Epithelial cell of esophagus (primary cell): ENCODE measurements at regions not wholly inside any gene's neighbourhood (a gene's known extent, or its start where the extent isn't known, plus 50 kb on each side); places are given as distances from the start of the nearest gene placed in this dataset.

Experiments
- DNase-seq: peaks from one replicate; pipeline ENCODE4 v3.0.0; 2010; ENCODE audit warnings: low read depth
- H3K4me3 ChIP-seq: 2 replicates; pipeline ENCODE4 v1.5.1; 2011; ENCODE audit warnings: mild to moderate bottlenecking, low read length, control low read depth
- TF ChIP-seq, protein P1 (sequence below): IDR thresholded peaks from 2 replicates; pipeline ENCODE4 v1.5.1; 2011; ENCODE audit warnings: low read depth, mild to moderate bottlenecking, low read length, control low read depth, inconsistent platforms; ENCODE audit not compliant: insufficient read depth; ENCODE audit errors: missing control alignments

DNA sequence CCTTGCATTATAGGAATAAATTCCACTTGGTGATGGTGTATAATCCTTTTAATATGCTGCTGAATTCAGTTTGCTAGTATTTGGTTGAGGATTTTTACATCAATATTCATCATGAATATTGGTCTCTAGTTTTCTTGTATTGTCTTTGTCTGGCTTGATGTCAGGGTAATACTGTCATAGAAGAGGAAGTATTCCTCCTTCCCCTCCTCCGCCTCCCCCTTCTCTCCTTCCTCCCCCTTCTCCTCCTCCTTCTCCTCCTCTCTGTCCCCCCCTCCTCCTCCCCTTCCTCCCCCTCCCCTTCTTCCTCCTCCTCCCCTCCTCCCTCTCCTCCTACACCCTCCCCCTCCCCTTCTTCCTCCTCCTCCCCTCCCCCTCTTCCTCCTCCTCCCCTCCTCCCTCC lies 65.8 kb downstream of the RGS12 start:
- no peak for DNase-seq
- H3K4me3 ChIP-seq, result no peak overlapping the region
- TF ChIP-seq, protein P1, sequence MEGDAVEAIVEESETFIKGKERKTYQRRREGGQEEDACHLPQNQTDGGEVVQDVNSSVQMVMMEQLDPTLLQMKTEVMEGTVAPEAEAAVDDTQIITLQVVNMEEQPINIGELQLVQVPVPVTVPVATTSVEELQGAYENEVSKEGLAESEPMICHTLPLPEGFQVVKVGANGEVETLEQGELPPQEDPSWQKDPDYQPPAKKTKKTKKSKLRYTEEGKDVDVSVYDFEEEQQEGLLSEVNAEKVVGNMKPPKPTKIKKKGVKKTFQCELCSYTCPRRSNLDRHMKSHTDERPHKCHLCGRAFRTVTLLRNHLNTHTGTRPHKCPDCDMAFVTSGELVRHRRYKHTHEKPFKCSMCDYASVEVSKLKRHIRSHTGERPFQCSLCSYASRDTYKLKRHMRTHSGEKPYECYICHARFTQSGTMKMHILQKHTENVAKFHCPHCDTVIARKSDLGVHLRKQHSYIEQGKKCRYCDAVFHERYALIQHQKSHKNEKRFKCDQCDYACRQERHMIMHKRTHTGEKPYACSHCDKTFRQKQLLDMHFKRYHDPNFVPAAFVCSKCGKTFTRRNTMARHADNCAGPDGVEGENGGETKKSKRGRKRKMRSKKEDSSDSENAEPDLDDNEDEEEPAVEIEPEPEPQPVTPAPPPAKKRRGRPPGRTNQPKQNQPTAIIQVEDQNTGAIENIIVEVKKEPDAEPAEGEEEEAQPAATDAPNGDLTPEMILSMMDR, result no peak

DNA sequence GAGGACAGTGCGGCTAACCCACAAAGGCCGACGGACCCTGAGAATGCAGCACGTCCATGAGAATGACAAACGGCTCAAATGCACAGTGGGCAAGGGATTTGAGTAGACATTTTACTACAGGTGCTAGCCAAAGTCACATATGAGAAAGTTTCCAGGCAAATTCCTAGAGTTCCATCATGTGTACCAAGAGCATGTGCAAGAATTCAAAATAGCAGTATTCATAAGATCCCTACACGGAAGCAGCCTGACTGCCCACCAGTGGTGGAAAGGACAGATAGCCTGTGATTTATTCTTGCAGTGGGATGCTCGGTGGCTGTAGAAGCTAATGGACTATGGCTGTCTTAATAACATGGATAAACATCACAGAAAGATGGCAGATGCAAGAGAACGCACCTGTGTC lies 68.0 kb downstream of the RGS12 start:
- no peak overlapping the region for H3K4me3 ChIP-seq
- TF ChIP-seq, protein P1, result no peak
- no peak for DNase-seq

DNA sequence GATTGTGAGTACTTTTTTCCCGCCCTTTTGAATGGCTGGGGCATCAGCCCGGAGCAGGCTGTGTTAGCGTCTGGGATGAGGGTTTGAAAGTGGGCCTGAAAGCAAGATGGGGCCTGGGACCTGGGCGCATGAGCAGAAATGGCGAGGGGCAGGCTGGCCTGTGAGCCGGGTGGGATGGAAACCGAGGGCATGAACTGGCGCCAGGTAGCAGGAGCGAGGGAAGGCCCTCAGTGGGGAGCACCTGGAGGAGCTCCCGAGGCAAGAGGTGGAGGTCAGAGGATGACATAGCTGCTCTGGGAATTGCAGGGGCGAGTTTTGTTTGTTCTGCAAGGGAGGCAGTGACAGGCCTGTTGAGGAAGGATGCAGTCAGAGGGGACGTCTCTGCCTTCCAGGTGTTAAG lies 68.6 kb downstream of the RGS12 start:
- no peak overlapping the region for H3K4me3 ChIP-seq
- no peak for DNase-seq
- TF ChIP-seq, protein P1, result no peak

DNA sequence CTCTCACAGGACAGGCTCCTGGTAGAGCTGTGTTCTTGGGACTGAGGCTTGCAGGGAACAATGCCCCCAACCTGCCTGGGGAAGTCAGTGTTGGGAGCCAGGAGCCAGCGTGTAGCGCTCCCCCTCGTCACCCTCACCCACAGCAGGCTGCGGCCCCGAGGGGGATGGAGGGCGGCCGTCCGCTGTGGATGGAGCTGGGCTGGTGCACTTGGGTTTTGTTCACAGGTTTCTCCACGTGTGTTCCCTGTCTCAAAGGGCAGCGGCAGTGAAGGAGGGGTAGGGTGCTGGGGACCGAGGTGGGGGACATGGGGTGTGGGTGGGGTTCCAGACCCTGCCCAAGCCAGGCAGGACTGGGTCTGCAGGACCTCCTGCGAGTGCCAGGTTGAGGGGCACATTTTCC lies 69.1 kb downstream of the RGS12 start:
- TF ChIP-seq, protein P1, result no peak
- DNase-seq, result no peak
- H3K4me3 ChIP-seq, result no peak overlapping the region

DNA sequence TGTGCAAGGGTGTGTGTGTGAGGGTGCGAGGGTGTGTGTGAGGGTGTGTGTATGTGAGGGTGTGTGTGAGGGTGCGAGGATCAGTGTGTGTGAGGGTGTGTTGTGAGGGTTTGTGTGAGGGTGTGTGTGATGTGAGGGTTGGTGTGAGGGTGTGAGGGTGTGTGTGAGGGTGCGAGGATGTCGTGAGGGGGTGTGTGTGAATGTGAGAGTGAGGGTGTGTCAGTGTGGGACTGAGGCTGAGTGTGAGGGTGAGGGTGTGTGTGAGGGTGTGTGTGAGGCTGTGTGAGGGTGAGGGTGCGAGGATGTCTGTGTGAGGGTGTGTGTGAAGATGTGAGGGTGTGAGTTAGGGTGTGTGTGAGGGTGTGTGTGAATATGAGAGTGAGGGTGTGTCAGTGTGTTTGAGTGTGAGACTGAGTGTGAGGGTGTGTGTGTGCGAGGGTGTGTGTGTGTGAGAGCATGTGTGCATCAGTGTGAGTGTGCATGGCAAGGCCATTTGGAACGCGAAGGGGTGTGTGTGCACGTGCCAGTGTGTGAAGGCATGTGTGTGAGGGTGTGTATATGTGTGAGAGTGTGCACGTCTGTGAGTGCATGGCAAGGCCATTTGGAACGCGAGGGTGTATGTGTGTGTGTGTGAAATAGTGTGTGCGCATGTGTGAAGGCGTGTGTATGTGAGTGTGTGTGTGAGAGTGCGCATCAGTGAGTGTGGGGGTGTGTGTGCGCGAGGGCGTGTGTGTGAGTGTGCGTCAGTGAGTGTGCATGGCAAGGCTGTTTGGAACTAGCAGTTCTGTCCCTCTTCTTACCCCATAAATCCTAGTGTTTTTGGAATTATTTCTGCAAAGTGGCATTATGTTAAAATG lies 69.8 kb downstream of the RGS12 start:
- DNase-seq, result no peak
- TF ChIP-seq, protein P1, result no peak

DNA sequence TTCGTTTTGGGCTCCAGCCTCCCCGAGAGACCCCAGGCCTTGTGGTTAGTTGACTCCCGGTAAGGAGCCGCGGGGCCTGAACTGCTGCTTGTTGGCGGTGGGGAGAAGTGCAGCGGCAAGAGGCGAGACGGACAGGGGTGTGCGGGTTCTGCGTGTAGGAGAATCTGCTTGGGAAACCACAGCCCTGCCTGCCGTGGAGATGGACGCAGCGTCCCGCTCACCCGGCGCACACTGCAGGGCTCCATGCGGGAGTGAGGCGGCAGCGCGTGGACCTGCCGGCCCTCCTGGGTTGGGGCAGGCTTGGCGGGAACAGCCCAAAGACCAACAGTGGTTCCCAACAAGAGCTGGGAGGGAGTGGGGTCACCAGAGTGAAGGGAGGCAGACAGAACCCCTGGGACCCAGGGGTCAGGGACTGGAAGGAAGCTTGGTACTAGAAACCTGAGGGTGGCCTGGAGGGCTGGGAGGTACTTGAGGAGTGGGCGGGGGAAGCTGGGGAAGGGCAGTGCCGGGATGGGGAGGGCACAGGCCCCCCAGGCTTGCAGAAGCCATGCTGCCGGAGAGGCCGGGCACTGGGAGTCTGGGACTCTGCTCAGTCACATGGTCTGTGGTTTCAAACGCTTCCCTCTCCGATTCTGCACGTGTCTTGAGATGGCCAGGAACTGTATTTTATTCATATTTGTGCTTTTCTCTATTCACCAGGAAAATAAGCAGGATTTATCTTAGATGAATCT lies 70.8 kb downstream of the RGS12 start:
- TF ChIP-seq, protein P1, result no peak
- no peak overlapping the region for H3K4me3 ChIP-seq
- DNase-seq, result no peak

More for the DNA sequence above, 69.8 kb downstream of the RGS12 start:
- no peak overlapping the region for H3K4me3 ChIP-seq
